ENCODE measurements at regions not wholly inside any gene's neighbourhood (a gene's known extent, or its start where the extent isn't known, plus 50 kb on each side); places are given as distances from the start of the nearest gene placed in this dataset.
"Not testable (repeated sequence)": the region's sequence is repeated elsewhere in the genome, so short reads cannot be mapped to it uniquely, and the experiment has no call there.

GRCh38 chr4:171242831-171243230 is 570.4 kb upstream of the GALNTL6 start:
- Histone ChIP-seq H3K36me3 (ENCODE audit: control insufficient read depth in 2 of 2, insufficient read depth in 2 of 2, low read length in 2 of 2) (no peaks in the 10 kb centered on the region), H3K9ac (ENCODE audit: low read depth in 1 of 2, low read length in 2 of 2) (no peak overlapping the region), H3K4me1 (ENCODE audit: control insufficient read depth in 2 of 2, insufficient read depth in 2 of 2, low read length in 2 of 2) (no peaks in the 10 kb centered on the region), H3K9me3 (ENCODE audit: control insufficient read depth in 2 of 2, low read length in 2 of 2) (no peaks in the 10 kb centered on the region), H3K27me3 (ENCODE audit: control insufficient read depth in 2 of 2, insufficient read depth in 2 of 2, low read length in 2 of 2) (no peaks in the 10 kb centered on the region), H3K27ac (ENCODE audit: low read depth in 2 of 2, low read length in 2 of 2) (no peak overlapping the region), H3K4me3 (ENCODE audit: low read length in 2 of 2) (no peak overlapping the region)

GRCh38 chr4:171239196-171239595 is 574.0 kb upstream of the GALNTL6 start:
- no peak overlapping the region for H3K27ac ChIP-seq (ENCODE audit: low read depth in 2 of 2, low read length in 2 of 2)
- H3K27me3 ChIP-seq (ENCODE audit: control insufficient read depth in 2 of 2, insufficient read depth in 2 of 2, low read length in 2 of 2), result no peaks in the 10 kb centered on the region
- H3K36me3 ChIP-seq (ENCODE audit: control insufficient read depth in 2 of 2, insufficient read depth in 2 of 2, low read length in 2 of 2), result no peaks in the 10 kb centered on the region
- H3K4me3 ChIP-seq (ENCODE audit: low read length in 2 of 2), result no peak overlapping the region
- H3K4me1 ChIP-seq (ENCODE audit: control insufficient read depth in 2 of 2, insufficient read depth in 2 of 2, low read length in 2 of 2), result no peaks in the 10 kb centered on the region
- no peaks in the 10 kb centered on the region for H3K9me3 ChIP-seq (ENCODE audit: control insufficient read depth in 2 of 2, low read length in 2 of 2)
- no peak overlapping the region for H3K9ac ChIP-seq (ENCODE audit: low read depth in 1 of 2, low read length in 2 of 2)

- no peaks in the 10 kb centered on the region for H3K4me1 ChIP-seq (ENCODE audit: control insufficient read depth in 2 of 2, insufficient read depth in 2 of 2, low read length in 2 of 2)
- H3K27me3 ChIP-seq (ENCODE audit: control insufficient read depth in 2 of 2, insufficient read depth in 2 of 2, low read length in 2 of 2), result no peaks in the 10 kb centered on the region
- no peak overlapping the region for H3K27ac ChIP-seq (ENCODE audit: low read depth in 2 of 2, low read length in 2 of 2)
- no peak overlapping the region for H3K4me3 ChIP-seq (ENCODE audit: low read length in 2 of 2)
- H3K9me3 ChIP-seq (ENCODE audit: control insufficient read depth in 2 of 2, low read length in 2 of 2), result no peaks in the 10 kb centered on the region
- no peaks in the 10 kb centered on the region for H3K36me3 ChIP-seq (ENCODE audit: control insufficient read depth in 2 of 2, insufficient read depth in 2 of 2, low read length in 2 of 2)
- H3K9ac ChIP-seq (ENCODE audit: low read depth in 1 of 2, low read length in 2 of 2), result no peak overlapping the region
Observed at GRCh38 chr4:171235521-171235920, 577.7 kb upstream of the GALNTL6 start.

GRCh38 chr4:171229354-171229753 is 583.9 kb upstream of the GALNTL6 start:
- not testable (repeated sequence) for H3K9ac ChIP-seq (ENCODE audit: low read depth in 1 of 2, low read length in 2 of 2); H3K4me3 ChIP-seq (ENCODE audit: low read length in 2 of 2); H3K27ac ChIP-seq (ENCODE audit: low read depth in 2 of 2, low read length in 2 of 2); H3K36me3 ChIP-seq (ENCODE audit: control insufficient read depth in 2 of 2, insufficient read depth in 2 of 2, low read length in 2 of 2); H3K9me3 ChIP-seq (ENCODE audit: control insufficient read depth in 2 of 2, low read length in 2 of 2); H3K4me1 ChIP-seq (ENCODE audit: control insufficient read depth in 2 of 2, insufficient read depth in 2 of 2, low read length in 2 of 2); H3K27me3 ChIP-seq (ENCODE audit: control insufficient read depth in 2 of 2, insufficient read depth in 2 of 2, low read length in 2 of 2)

GRCh38 chr4:171221181-171221580 is 592.0 kb upstream of the GALNTL6 start:
- Histone ChIP-seq H3K9ac (ENCODE audit: low read depth in 1 of 2, low read length in 2 of 2) (no peak overlapping the region), H3K4me3 (ENCODE audit: low read length in 2 of 2) (no peak overlapping the region), H3K9me3 (ENCODE audit: control insufficient read depth in 2 of 2, low read length in 2 of 2) (no peaks in the 10 kb centered on the region), H3K36me3 (ENCODE audit: control insufficient read depth in 2 of 2, insufficient read depth in 2 of 2, low read length in 2 of 2) (no peaks in the 10 kb centered on the region), H3K4me1 (ENCODE audit: control insufficient read depth in 2 of 2, insufficient read depth in 2 of 2, low read length in 2 of 2) (no peaks in the 10 kb centered on the region), H3K27me3 (ENCODE audit: control insufficient read depth in 2 of 2, insufficient read depth in 2 of 2, low read length in 2 of 2) (no peaks in the 10 kb centered on the region), H3K27ac (ENCODE audit: low read depth in 2 of 2, low read length in 2 of 2) (no peak overlapping the region)

GRCh38 chr4:171203425-171203824 is 609.8 kb upstream of the GALNTL6 start:
- no peak overlapping the region for H3K27ac ChIP-seq (ENCODE audit: low read depth in 2 of 2, low read length in 2 of 2)
- H3K9me3 ChIP-seq (ENCODE audit: control insufficient read depth in 2 of 2, low read length in 2 of 2), result no peaks in the 10 kb centered on the region
- no peaks in the 10 kb centered on the region for H3K36me3 ChIP-seq (ENCODE audit: control insufficient read depth in 2 of 2, insufficient read depth in 2 of 2, low read length in 2 of 2)
- H3K4me1 ChIP-seq (ENCODE audit: control insufficient read depth in 2 of 2, insufficient read depth in 2 of 2, low read length in 2 of 2), result no peaks in the 10 kb centered on the region
- no peak overlapping the region for H3K9ac ChIP-seq (ENCODE audit: low read depth in 1 of 2, low read length in 2 of 2)
- H3K27me3 ChIP-seq (ENCODE audit: control insufficient read depth in 2 of 2, insufficient read depth in 2 of 2, low read length in 2 of 2), result no peaks in the 10 kb centered on the region
- H3K4me3 ChIP-seq (ENCODE audit: low read length in 2 of 2), result no peak overlapping the region

- Histone ChIP-seq H3K4me1 (ENCODE audit: control insufficient read depth in 2 of 2, insufficient read depth in 2 of 2, low read length in 2 of 2) (no peaks in the 10 kb centered on the region), H3K9ac (ENCODE audit: low read depth in 1 of 2, low read length in 2 of 2) (no peak overlapping the region), H3K27me3 (ENCODE audit: control insufficient read depth in 2 of 2, insufficient read depth in 2 of 2, low read length in 2 of 2) (no peaks in the 10 kb centered on the region), H3K9me3 (ENCODE audit: control insufficient read depth in 2 of 2, low read length in 2 of 2) (no peaks in the 10 kb centered on the region), H3K27ac (ENCODE audit: low read depth in 2 of 2, low read length in 2 of 2) (no peak overlapping the region), H3K4me3 (ENCODE audit: low read length in 2 of 2) (no peak overlapping the region), H3K36me3 (ENCODE audit: control insufficient read depth in 2 of 2, insufficient read depth in 2 of 2, low read length in 2 of 2) (no peaks in the 10 kb centered on the region)
Observed at GRCh38 chr4:171202908-171203307, 610.3 kb upstream of the GALNTL6 start.

GRCh38 chr4:171186700-171187099 is 626.5 kb upstream of the GALNTL6 start:
- H3K4me1 ChIP-seq (ENCODE audit: control insufficient read depth in 2 of 2, insufficient read depth in 2 of 2, low read length in 2 of 2), result no peaks in the 10 kb centered on the region
- H3K9me3 ChIP-seq (ENCODE audit: control insufficient read depth in 2 of 2, low read length in 2 of 2), result no peaks in the 10 kb centered on the region
- H3K4me3 ChIP-seq (ENCODE audit: low read length in 2 of 2), result no peak overlapping the region
- no peaks in the 10 kb centered on the region for H3K27me3 ChIP-seq (ENCODE audit: control insufficient read depth in 2 of 2, insufficient read depth in 2 of 2, low read length in 2 of 2)
- no peaks in the 10 kb centered on the region for H3K36me3 ChIP-seq (ENCODE audit: control insufficient read depth in 2 of 2, insufficient read depth in 2 of 2, low read length in 2 of 2)
- no peak overlapping the region for H3K9ac ChIP-seq (ENCODE audit: low read depth in 1 of 2, low read length in 2 of 2)
- H3K27ac ChIP-seq (ENCODE audit: low read depth in 2 of 2, low read length in 2 of 2), result no peak overlapping the region

- Histone ChIP-seq H3K36me3 (ENCODE audit: control insufficient read depth in 2 of 2, insufficient read depth in 2 of 2, low read length in 2 of 2) (no peaks in the 10 kb centered on the region), H3K4me3 (ENCODE audit: low read length in 2 of 2) (no peak overlapping the region), H3K4me1 (ENCODE audit: control insufficient read depth in 2 of 2, insufficient read depth in 2 of 2, low read length in 2 of 2) (no peaks in the 10 kb centered on the region), H3K9ac (ENCODE audit: low read depth in 1 of 2, low read length in 2 of 2) (no peak overlapping the region), H3K27me3 (ENCODE audit: control insufficient read depth in 2 of 2, insufficient read depth in 2 of 2, low read length in 2 of 2) (no peaks in the 10 kb centered on the region), H3K27ac (ENCODE audit: low read depth in 2 of 2, low read length in 2 of 2) (no peak overlapping the region), H3K9me3 (ENCODE audit: control insufficient read depth in 2 of 2, low read length in 2 of 2) (no peaks in the 10 kb centered on the region)
Observed at GRCh38 chr4:171181090-171181489, 632.1 kb upstream of the GALNTL6 start.

- H3K4me3 ChIP-seq (ENCODE audit: low read length in 2 of 2), result no peak overlapping the region
- H3K27me3 ChIP-seq (ENCODE audit: control insufficient read depth in 2 of 2, insufficient read depth in 2 of 2, low read length in 2 of 2), result no peaks in the 10 kb centered on the region
- H3K4me1 ChIP-seq (ENCODE audit: control insufficient read depth in 2 of 2, insufficient read depth in 2 of 2, low read length in 2 of 2), result no peaks in the 10 kb centered on the region
- peaks cover 3 to 6% of the 10 kb centered on the region in 2 donors for H3K9me3 ChIP-seq (ENCODE audit: control insufficient read depth in 2 of 2, low read length in 2 of 2)
- H3K27ac ChIP-seq (ENCODE audit: low read depth in 2 of 2, low read length in 2 of 2), result no peak overlapping the region
- no peak overlapping the region for H3K9ac ChIP-seq (ENCODE audit: low read depth in 1 of 2, low read length in 2 of 2)
- no peaks in the 10 kb centered on the region for H3K36me3 ChIP-seq (ENCODE audit: control insufficient read depth in 2 of 2, insufficient read depth in 2 of 2, low read length in 2 of 2)
Observed at GRCh38 chr4:171170671-171171070, 642.5 kb upstream of the GALNTL6 start.

- Histone ChIP-seq H3K36me3 (ENCODE audit: control insufficient read depth in 2 of 2, insufficient read depth in 2 of 2, low read length in 2 of 2) (no peaks in the 10 kb centered on the region), H3K4me3 (ENCODE audit: low read length in 2 of 2) (no peak overlapping the region), H3K9ac (ENCODE audit: low read depth in 1 of 2, low read length in 2 of 2) (no peak overlapping the region), H3K4me1 (ENCODE audit: control insufficient read depth in 2 of 2, insufficient read depth in 2 of 2, low read length in 2 of 2) (no peaks in the 10 kb centered on the region), H3K9me3 (ENCODE audit: control insufficient read depth in 2 of 2, low read length in 2 of 2) (peaks cover 3 to 6% of the 10 kb centered on the region in 2 donors), H3K27ac (ENCODE audit: low read depth in 2 of 2, low read length in 2 of 2) (no peak overlapping the region), H3K27me3 (ENCODE audit: control insufficient read depth in 2 of 2, insufficient read depth in 2 of 2, low read length in 2 of 2) (no peaks in the 10 kb centered on the region)
Observed at GRCh38 chr4:171169396-171169795, 643.8 kb upstream of the GALNTL6 start.

Data from mucosa of rectum (tissue), 2 donors.